ENCODE measurements at regions not wholly inside any gene's neighbourhood (a gene's known extent, or its start where the extent isn't known, plus 50 kb on each side); places are given as distances from the start of the nearest gene placed in this dataset.

- Histone ChIP-seq H3K4me1 (no peaks in the 10 kb centered on the region), H3K36me3 (ENCODE audit: low read depth, missing control alignments) (no peaks in the 10 kb centered on the region), H3K27me3 (no peaks in the 10 kb centered on the region), H3K4me3 (no peak overlapping the region), H3K27ac (no peak overlapping the region), H3K9me3 (no peaks in the 10 kb centered on the region)
- DNase-seq: no peak
- intact Hi-C loops (cut with DNase I; ENCODE audit: low total_unique reads): no loop called here
- 95 to 97% methylated on average over 3 of the region's 3 CpGs for WGBS, 2 donors
- TF ChIP-seq POLR2A (IDR thresholded peaks at IDR 0.05): no peak
- no peak for TF ChIP-seq CTCF (IDR thresholded peaks at IDR 0.05)
These were observed 539.1 kb downstream of the TMTC2 start for GRCh38 chr12:83225806-83226205.

GRCh38 chr12:83224012-83224411 lies 537.3 kb downstream of the TMTC2 start:
- Histone ChIP-seq H3K9me3 (no peaks in the 10 kb centered on the region), H3K36me3 (ENCODE audit: low read depth, missing control alignments) (no peaks in the 10 kb centered on the region), H3K27me3 (no peaks in the 10 kb centered on the region), H3K4me3 (no peak overlapping the region), H3K4me1 (no peaks in the 10 kb centered on the region), H3K27ac (no peak overlapping the region)
- DNase-seq: no peak
- 65 to 73% methylated on average over 5 of the region's 5 CpGs for WGBS, 2 donors
- intact Hi-C loops (cut with DNase I; ENCODE audit: low total_unique reads): no loop called here
- TF ChIP-seq CTCF (IDR thresholded peaks at IDR 0.05) (no peak), POLR2A (IDR thresholded peaks at IDR 0.05) (no peak)

- no peaks in the 10 kb centered on the region for H3K36me3 ChIP-seq (ENCODE audit: low read depth, missing control alignments)
- peaks cover 5% of the 10 kb centered on the region for H3K4me1 ChIP-seq
- H3K27me3 ChIP-seq: no peaks in the 10 kb centered on the region
- intact Hi-C loops (cut with DNase I; ENCODE audit: low total_unique reads): no loop called here
- WGBS, 2 donors: 90 to 96% methylated on average over 2 of the region's 2 CpGs
- no peak overlapping the region for H3K4me3 ChIP-seq
- no peak overlapping the region for H3K27ac ChIP-seq
- H3K9me3 ChIP-seq: no peaks in the 10 kb centered on the region
- TF ChIP-seq POLR2A (IDR thresholded peaks at IDR 0.05) (no peak), CTCF (IDR thresholded peaks at IDR 0.05) (no peak)
- no peak for DNase-seq
These were observed 534.1 kb downstream of the TMTC2 start for GRCh38 chr12:83220774-83221173.

- no peak for DNase-seq
- no peak overlapping the region for H3K4me3 ChIP-seq
- H3K27ac ChIP-seq: no peak overlapping the region
- peaks cover 5% of the 10 kb centered on the region for H3K4me1 ChIP-seq
- intact Hi-C loops (cut with DNase I; ENCODE audit: low total_unique reads): no loop called here
- no peaks in the 10 kb centered on the region for H3K36me3 ChIP-seq (ENCODE audit: low read depth, missing control alignments)
- no peaks in the 10 kb centered on the region for H3K9me3 ChIP-seq
- 82 to 86% methylated on average over 3 of the region's 3 CpGs for WGBS, 2 donors
- no peaks in the 10 kb centered on the region for H3K27me3 ChIP-seq
- TF ChIP-seq CTCF (IDR thresholded peaks at IDR 0.05) (no peak), POLR2A (IDR thresholded peaks at IDR 0.05) (no peak)
These were observed 529.5 kb downstream of the TMTC2 start for GRCh38 chr12:83216230-83216629.

- no peak overlapping the region for H3K4me3 ChIP-seq
- no peaks in the 10 kb centered on the region for H3K9me3 ChIP-seq
- WGBS, 2 donors: 82 to 93% methylated on average over 1 of the region's 1 CpG
- no peaks in the 10 kb centered on the region for H3K36me3 ChIP-seq (ENCODE audit: low read depth, missing control alignments)
- intact Hi-C loops (cut with DNase I; ENCODE audit: low total_unique reads): no loop called here
- no peak for DNase-seq
- no peak overlapping the region for H3K27ac ChIP-seq
- no peaks in the 10 kb centered on the region for H3K27me3 ChIP-seq
- TF ChIP-seq POLR2A (IDR thresholded peaks at IDR 0.05): no peak
- no peak for TF ChIP-seq CTCF (IDR thresholded peaks at IDR 0.05)
- H3K4me1 ChIP-seq: peaks cover 5% of the 10 kb centered on the region
These were observed 527.5 kb downstream of the TMTC2 start for GRCh38 chr12:83214185-83214584.
